Skeletal muscle cell (primary cell): ENCODE measurements at regions not wholly inside any gene's neighbourhood (a gene's known extent, or its start where the extent isn't known, plus 50 kb on each side); places are given as distances from the start of the nearest gene placed in this dataset.
A peak's percentile ranks its signal among the peaks of the same experiment; 100 is the strongest.

Experiments
- DNase-seq: peaks from one replicate; pipeline ENCODE4 v3.0.0-alpha.2; 2010; ENCODE audit warnings: low read depth
- H3K4me3 ChIP-seq: 2 replicates; pipeline ENCODE4 v1.5.1; 2011; ENCODE audit warnings: low read depth, mild to moderate bottlenecking, control low read depth, low read length, moderate library complexity

DNA sequence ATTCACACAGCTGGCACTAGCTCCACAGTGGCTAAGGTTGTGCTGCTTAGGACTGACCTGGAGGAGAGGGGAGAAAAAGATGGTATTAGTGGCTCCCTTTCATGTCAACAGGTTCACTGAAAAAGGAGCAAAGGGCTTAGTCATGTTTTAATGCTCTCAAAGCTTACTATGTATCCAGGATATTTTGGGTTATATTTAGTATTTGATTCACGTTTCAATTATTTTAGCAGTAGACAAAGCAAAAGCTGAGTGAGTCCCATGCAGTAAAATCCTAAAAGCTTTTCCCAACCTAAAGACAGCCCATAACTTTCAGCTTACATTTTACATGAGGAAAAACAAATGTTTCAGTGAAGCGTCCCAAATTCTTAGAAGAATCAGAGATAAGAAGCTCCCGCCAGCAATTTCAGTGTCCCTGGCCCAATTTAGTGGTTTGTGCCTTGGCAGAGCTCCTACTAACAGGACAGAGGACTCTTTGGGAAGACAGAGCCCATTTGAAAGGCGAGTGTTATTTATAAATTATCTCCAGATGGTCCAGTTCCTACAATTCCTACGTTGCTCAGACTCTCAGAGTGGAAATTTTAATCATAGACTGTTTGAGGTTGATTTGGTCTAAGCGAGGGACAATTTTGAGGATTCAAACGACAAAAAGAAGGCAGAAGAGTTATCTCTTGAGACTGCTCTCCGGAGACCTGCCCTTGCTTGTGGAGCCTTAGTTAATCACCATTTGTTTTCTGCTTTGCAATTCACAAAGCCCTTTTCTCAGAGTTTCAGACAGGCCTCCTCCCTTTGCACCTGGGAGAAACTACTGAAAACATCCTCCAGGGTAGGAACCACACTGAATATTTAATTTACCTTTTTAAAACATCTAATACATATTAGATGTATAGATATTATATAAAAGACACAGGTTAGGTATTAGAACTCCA, 225.0 kb upstream of the ANKRD55 start:
- DNase-seq: no peak
- no peak overlapping the region for H3K4me3 ChIP-seq

DNA sequence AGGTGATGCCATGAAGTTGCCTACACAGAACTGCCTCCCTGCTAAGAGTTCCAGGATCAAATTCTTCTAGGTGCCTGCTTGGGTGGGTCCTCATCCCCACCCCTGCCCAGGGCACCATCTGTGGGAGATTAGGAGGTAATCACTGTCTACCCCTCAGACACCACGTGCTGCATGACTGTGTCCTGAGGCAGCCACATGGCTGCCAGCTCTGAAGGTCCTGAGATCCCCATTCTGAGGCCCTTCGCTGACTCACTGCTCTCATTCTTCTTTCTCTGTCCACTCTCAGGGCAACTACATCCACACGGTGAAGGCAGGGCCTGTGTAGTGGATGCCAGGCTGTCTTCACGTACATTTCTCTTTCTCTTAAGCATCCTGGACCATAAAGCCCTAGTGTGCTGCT, 222.9 kb upstream of the ANKRD55 start:
- no peak for DNase-seq
- no peak overlapping the region for H3K4me3 ChIP-seq

DNA sequence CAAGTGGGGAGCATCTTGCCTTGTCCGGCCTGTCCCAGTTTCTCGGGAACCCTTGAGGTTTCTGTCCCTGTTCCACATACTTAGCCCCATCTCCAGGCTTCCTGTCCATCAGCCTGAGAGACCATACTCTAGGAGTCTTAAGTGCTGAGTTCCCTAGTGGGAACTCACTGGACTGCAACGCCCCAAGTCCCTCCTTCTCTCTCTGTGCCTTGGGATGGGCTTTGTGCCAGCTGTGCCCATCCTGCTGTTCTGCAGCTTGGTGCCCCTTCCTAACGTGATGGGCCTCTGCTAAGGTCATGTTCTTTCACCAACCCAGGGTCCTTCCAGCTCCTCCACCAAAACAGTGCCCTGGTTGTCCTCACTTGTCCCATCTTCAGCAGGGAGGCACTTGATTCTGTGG, 222.3 kb upstream of the ANKRD55 start:
- no peak overlapping the region for H3K4me3 ChIP-seq
- no peak for DNase-seq

DNA sequence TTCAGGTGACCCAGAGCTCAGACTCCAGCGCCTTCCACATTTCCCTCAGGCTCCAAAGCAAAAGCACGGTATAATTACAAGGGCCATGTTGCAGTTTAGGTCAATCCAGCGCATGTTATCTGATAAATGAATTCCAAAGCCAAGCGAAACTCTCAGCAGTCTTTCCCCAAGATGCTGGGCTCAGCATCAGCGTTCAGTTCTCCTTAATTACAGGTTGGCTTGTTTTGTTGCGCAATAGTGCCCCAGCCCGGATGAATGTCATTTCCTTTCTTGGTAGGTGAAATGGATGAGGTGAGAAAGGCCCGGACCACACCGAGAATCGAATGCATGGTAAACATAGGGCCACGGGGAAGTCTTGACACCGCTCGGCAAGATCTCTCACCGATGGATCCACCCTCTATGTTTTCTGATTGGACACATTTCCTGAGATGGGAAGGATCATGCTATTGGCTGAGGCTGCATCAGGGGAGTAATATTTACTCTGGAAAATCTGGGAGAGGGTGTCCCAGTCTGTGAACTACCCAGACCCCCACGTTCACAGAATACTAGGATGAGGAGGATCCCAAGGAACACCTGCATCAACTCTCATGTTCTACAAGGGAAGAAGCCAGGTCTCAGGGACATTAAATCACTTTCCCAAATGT, 221.2 kb upstream of the ANKRD55 start:
- no peak overlapping the region for H3K4me3 ChIP-seq
- no peak for DNase-seq

DNA sequence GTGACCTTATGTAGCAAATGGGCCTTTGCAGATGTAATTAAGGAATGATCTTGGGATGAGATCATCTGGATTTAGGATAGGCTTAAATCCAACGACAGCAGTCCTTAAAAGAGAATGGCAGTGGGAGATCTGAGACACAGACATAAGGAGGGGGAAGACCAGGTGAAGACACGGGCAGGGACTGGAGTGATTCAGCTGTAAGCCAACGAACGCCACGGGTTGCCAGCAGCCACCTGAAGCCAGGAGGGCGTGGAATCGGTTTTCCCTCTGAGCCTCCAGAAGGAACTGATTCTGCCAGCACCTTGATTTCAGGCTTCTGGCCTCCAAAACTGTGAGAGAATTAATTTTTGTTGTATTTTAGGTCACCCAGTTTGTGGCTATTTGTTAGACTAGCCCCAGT, 218.6 kb upstream of the ANKRD55 start:
- no peak for DNase-seq
- no peak overlapping the region for H3K4me3 ChIP-seq

DNA sequence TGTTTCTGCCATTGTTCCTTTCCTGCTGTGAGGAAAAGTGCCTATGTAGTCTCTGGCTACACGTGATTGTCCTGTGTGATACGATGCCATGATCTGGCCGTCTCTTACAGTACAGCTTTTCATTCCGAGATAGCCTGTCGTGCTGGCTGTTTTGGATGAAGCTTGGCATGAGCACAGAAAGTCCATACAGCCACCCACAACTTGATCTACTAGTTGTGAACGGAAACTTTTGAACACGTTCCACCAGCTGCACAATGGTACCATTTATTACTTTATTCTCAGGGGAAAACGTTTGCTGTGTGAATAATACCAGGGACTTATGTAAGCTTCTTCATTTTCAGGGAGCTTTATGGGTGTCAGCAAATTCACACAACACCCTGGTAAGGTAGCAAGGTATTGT, 217.6 kb upstream of the ANKRD55 start:
- H3K4me3 ChIP-seq: no peak overlapping the region
- no peak for DNase-seq

DNA sequence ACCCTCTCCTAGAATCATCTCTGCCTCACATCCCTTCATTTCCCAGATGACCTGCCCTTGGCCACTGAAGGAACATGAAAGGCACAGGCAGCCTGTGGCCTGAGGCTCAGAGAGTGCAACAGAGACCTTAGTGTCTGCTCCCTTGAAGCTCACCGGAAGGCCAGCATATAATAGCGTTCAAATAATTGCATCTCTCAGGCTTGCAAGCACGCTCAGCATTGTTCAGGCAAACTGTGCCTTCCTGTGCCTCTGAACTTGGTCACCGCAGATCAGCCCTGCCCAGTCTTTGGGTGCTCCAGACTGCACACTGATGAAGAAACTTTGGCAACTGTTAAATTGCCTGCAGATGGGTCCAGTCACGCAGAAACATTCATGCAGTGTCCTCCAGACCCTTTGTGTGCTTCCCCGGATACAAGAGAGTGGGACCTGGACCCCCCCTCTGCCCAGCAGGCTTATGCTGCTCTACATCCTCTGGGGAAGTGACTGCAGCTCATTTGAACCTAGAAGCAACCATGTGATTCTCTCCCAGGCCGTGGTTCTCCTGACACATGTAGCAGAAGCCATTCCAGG, 216.0 kb upstream of the ANKRD55 start:
- DNase-seq: no peak

DNA sequence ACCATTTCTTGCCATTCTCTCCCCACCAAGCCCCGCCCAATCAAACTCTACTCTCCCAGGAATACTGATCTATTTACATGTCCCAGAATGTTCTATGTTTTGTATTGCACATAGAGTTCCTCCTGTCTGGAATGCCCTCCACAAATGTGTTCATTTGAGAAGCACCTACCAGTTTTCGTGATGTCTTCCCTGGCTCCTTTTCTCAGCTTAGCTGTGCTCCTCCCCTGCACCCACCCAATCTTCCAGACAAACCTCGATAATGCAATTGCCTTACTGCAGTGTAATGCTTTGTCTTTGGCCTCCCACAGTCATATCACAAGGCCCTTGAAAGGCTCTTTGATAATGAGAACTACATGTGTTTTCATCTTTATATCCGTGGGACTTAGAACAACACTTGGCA, 214.5 kb upstream of the ANKRD55 start:
- H3K4me3 ChIP-seq: no peak overlapping the region
- DNase-seq: no peak

More for the DNA sequence above, 216.0 kb upstream of the ANKRD55 start:
- no peak overlapping the region for H3K4me3 ChIP-seq

DNA sequence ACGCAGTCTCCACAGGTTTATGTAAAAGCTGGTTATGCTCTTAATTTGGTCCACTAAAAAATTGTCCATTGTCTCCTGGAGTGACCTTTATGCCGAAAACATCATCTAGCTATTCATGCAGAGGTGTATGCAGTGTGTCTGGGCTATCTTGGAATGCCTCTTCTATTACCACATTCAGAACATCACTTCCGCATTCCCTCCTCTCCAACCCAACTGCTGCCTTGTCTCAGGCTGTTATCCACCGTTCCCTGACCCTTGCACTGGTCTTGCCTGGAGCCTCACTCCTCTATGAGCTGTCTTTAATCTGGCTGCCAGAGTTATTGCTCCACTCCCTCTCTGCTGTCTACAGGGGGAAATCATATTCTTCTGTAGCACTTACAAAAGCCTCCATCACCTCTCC, 214.1 kb upstream of the ANKRD55 start:
- no peak for DNase-seq

DNA sequence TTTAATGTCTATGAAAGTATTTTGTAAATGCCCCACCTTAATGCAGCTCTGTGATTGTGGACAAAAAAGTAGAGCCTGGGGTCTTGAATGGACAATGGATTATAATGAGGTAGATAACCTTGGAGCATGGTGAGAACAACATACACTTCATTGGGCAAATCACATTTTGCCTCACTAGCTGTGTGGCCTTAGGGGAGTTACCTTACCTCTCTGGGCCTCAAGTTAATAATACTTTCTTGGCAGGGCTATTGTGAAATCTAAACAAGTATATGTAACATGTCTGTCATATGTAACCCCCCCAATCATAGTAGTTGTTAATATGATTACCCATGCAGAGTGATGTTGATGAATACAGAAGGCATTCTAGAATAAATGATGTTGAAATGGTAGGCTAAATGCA, 213.6 kb upstream of the ANKRD55 start:
- no peak for DNase-seq
- no peak overlapping the region for H3K4me3 ChIP-seq

More for the DNA sequence above, 214.1 kb upstream of the ANKRD55 start:
- H3K4me3 ChIP-seq: no peak overlapping the region

DNA sequence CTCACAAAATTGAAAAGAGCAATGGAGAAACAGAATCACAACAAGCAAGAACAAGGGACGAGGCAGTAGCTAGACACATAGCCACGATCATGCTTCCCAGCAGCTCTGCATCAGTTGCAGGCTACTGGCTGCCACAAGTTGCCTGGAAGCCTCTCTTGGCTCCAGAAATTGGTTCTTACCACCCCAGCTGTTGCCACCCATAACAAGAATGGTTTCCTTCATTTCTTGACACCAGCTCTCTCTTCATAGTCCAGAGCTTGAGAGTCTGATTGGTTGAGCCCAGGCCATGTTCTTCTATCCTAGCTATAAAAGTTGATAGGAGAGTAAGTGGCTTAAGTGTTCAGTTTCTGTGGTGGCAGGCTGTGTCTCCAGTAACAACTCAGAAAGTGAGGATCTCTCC, 210.7 kb upstream of the ANKRD55 start:
- H3K4me3 ChIP-seq: no peak overlapping the region
- DNase-seq: no peak

DNA sequence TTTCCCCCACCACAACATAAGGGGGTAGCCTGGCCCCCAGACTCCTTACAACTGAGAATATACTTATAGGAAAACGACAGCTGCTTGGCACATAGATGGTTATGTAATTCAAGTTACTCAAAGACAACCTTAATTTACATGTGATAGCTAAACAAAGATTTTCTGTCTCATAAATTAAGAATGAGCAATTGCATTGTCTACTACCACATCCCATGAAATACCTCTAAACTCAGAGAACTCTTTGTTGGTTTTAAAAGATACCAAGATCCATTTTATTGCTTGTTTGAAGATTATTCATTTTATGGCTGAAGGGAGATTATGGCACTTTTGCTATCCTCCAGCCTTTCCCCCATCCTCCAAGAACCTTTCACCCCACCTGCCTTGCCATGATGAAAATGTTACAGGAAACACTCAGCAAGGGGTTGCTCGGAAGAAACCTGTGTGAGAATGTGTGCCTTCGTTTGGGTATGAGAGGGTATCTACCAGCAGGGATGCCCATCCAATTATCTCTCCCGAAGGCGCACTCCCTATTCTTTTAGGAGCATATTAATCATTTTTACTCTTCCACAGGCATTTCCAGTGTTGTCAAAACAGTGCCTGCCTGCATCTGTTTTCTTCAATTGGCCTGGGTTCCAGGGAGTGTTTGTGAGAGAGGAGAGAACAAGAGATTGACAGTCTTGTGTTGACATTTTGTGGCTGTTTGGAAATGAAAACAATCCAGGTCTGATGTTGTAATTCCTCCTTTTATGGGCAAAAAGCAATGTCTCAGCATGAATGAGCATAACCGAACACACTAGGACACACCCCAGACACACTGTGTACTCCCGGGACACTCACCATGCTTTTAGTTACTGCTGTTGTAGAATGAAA, 208.0 kb upstream of the ANKRD55 start:
- H3K4me3 ChIP-seq: no peak overlapping the region
- peak; percentile 48 for DNase-seq

DNA sequence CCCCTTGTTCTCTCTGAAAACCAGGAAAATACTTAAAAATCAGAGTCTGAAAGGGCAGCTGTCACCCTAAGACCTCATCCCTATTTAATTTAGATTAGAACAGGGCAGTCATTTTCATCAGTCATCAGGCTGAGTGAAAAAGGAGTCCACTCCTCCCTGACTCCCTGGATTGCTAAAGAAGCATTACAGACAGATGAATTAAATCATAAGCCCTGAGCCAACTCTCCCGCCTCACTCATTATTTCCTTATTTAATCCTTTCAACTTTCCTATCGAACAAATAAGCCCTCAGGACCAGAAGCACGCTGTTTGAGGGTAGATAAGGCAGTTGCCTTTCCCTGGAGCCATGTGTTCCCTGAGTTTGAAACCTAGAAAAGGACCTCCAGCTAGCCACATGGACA, 201.9 kb upstream of the ANKRD55 start:
- DNase-seq: no peak

DNA sequence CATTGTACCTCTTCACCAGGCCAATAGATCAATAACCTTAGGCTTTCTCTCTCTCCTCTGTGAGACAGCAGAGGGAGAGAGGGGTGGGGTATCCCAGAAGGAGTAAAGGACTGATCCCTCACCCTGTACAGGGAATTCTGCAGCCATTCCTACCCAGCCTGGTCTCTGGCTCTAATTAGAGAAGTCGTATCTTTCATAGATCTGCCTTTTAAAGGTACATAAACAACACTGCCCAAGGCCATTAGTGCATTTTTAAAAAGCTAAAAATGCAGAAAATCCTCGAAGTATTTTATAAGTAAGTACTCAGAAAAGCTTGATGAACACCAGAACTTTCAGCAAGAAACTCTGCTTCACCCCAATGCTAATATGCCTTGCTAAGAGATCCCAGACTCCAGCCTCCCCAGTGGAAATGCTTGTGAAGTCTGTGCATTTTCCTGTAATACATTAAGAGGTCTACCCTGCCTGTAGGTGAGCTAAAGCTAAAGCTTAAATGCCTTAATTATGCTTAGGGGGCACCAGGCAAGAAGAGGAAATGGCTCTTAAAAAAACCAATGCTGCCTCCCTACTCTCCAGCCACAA, 200.0 kb upstream of the ANKRD55 start:
- no peak overlapping the region for H3K4me3 ChIP-seq

More for the DNA sequence above, 201.9 kb upstream of the ANKRD55 start:
- H3K4me3 ChIP-seq: no peak overlapping the region

DNA sequence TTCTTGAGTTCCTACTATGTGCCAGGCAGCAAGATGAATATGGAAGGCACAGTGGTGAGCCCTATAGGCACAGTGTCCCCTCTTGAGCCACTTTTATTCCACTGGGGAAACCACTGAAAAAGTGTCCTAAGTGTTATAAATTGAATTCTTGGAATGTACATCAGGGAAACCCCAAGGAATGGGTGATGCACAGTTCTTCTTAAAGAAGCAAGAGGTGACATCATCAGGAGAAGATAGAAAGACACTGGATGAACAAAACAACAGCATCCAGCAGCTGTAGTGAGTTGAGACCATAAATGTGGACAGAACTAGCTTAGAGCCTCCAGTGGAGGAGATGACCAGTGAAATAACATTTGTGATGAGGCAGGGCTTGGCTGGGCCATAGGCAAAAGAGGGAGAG, 199.2 kb upstream of the ANKRD55 start:
- no peak for DNase-seq
- no peak overlapping the region for H3K4me3 ChIP-seq

More for the DNA sequence above, 200.0 kb upstream of the ANKRD55 start:
- DNase-seq: no peak

DNA sequence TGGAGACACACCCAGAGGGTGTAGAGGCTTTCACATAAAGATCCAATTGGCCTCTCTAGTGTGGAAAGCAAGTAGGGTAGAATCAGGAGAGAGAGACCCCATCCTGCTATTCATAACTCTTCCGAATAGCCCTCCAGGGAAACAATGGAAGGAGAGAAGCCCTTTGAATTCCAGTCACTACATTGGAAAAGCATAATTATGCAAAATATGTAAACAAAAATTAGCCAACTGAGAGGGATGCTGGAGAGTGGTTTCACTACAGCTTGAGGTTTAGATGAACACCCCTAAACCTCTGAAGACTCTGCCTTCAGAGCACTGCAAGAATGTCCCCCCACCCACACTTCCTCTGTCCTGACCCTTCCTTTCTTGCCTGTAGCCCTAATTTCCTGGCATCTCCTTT, 197.3 kb upstream of the ANKRD55 start:
- H3K4me3 ChIP-seq: no peak overlapping the region
- DNase-seq: no peak

DNA sequence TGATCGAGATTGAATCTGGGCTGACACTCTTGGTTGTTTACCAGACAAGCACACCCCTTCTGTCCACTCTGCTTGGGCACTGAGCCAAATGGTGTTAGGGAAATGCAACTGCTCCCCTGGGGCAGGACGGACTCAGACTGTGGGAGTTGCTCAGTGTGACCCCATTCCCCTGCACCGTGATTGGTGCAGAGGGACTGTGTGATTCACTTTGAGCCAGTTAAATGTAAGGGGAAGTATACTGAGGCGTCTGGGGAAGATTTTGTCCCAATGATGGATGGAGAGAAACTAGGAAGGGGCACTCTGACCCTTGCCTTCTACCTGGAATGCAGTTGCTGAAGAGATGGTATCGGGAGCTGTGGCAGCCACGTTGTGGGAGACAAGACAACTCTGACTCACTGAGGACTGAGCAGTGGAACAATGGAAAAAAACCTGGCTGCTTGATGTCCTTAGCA, 196.0 kb upstream of the ANKRD55 start:
- no peak for DNase-seq

DNA sequence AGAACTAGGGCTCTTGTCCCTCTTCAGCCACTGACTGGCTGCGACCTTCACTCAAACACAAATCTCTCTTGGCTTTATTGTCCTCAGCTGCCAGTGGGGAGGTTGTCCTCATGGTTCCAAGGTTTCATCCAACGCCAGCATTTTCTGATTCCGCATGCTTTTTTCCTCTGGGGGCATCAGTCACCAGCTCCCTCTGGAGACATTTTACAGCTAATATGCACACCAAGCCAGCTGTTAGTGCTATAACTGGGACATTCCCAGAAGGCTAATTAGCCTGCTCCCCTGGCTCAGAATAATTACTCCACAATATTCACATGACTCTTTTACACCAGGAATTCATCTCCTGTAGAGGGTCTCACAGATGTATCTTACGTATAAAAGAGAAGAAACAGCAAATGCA, 193.6 kb upstream of the ANKRD55 start:
- no peak overlapping the region for H3K4me3 ChIP-seq
- DNase-seq: no peak

More for the DNA sequence above, 196.0 kb upstream of the ANKRD55 start:
- H3K4me3 ChIP-seq: no peak overlapping the region

DNA sequence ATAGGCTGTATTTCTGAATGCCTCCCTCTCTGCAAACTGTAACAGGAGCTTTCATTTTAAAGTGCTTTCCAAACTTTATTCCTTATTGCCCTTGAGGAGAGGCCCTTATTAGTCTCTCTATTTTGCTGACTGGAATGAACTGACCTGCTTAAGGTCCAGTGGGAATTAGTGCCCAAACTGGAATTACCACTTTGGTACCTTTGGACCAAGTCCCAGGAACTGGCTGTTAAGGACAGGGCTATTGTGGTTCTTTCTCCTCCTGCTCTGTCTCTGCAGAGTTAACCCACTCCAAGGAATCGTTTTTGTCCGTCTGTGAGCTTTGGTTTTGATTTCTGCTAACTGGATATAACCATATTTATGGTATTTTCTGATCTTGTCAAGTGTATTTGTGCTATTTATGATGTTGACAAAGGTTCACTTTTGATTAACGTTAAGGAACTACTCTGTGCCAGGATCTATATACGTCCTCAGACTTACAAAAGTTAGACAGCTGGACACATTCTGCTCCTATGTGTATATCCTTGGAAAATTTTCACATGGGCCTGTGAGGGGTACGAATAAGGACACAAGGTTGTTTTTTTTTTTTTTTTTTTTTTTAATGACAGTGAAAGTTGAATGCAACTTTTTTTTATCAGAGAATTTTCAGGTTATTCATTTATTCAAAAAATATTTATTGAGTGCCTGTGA, 189.1 kb upstream of the ANKRD55 start:
- no peak overlapping the region for H3K4me3 ChIP-seq
- no peak for DNase-seq
